H1 (cell line): ENCODE measurements at regions not wholly inside any gene's neighbourhood (a gene's known extent, or its start where the extent isn't known, plus 50 kb on each side); places are given as distances from the start of the nearest gene placed in this dataset.

ENCODE experiments used
- ASH2L ChIP-seq: fragments of 200-600, 300-600 bp; sonication (generic); IDR thresholded peaks from one replicate; pipeline ENCODE4 v1.7.1; 2017; ENCODE audit warnings: low read length
- BRCA1 ChIP-seq: IDR thresholded peaks from 2 replicates; pipeline ENCODE4 v1.6.1; 2012; ENCODE audit warnings: low read depth, low read length, improper control_type of control experiment
- CBX5 ChIP-seq: fragments of 300-800, 300-1000 bp; sonication (generic); IDR thresholded peaks from 2 replicates; pipeline ENCODE4 v1.7.1; 2016; ENCODE audit warnings: antibody characterized with exemption, low read length, low read depth
- HDAC6 ChIP-seq: IDR thresholded peaks from one replicate; pipeline ENCODE4 v1.7.1; 2012; ENCODE audit warnings: low read depth, mild to moderate bottlenecking, inconsistent platforms, low read length, moderate library complexity
- RAD21 ChIP-seq, 2 experiments: IDR thresholded peaks in 1 of 2; conservative IDR thresholded peaks in 1 of 2; 2 replicates each; pipeline ENCODE4 v1.6.1; 2011; ENCODE audit warnings: low read depth in 2 of 2, low read length in 2 of 2, improper control_type of control experiment in 1 of 2, inconsistent platforms in 1 of 2, mild to moderate bottlenecking in 1 of 2, moderate library complexity in 1 of 2
- RNF2 ChIP-seq: fragments of 200-900, 300-1000 bp; sonication (generic); IDR thresholded peaks from 2 replicates; pipeline ENCODE4 v1.7.1; 2016; ENCODE audit warnings: borderline replicate concordance, low read depth, mild to moderate bottlenecking, antibody characterized with exemption, low read length; ENCODE audit not compliant: poor library complexity, severe bottlenecking; ENCODE audit errors: missing control alignments
- SAP30 ChIP-seq: fragments of 300-600 bp; sonication (generic); IDR thresholded peaks from 2 replicates; pipeline ENCODE4 v1.7.1; 2012; ENCODE audit warnings: low read length, moderate library complexity, mild to moderate bottlenecking, inconsistent platforms; ENCODE audit not compliant: insufficient read depth, insufficient replicate concordance
- TF ChIP-seq, protein P1 (sequence below): fragments of 300-600 bp; sonication (generic); IDR thresholded peaks from 2 replicates; pipeline ENCODE4 v1.7.1; 2012; ENCODE audit warnings: low read length, moderate library complexity, mild to moderate bottlenecking, inconsistent platforms; ENCODE audit not compliant: insufficient replicate concordance

- TF ChIP-seq, protein P1, sequence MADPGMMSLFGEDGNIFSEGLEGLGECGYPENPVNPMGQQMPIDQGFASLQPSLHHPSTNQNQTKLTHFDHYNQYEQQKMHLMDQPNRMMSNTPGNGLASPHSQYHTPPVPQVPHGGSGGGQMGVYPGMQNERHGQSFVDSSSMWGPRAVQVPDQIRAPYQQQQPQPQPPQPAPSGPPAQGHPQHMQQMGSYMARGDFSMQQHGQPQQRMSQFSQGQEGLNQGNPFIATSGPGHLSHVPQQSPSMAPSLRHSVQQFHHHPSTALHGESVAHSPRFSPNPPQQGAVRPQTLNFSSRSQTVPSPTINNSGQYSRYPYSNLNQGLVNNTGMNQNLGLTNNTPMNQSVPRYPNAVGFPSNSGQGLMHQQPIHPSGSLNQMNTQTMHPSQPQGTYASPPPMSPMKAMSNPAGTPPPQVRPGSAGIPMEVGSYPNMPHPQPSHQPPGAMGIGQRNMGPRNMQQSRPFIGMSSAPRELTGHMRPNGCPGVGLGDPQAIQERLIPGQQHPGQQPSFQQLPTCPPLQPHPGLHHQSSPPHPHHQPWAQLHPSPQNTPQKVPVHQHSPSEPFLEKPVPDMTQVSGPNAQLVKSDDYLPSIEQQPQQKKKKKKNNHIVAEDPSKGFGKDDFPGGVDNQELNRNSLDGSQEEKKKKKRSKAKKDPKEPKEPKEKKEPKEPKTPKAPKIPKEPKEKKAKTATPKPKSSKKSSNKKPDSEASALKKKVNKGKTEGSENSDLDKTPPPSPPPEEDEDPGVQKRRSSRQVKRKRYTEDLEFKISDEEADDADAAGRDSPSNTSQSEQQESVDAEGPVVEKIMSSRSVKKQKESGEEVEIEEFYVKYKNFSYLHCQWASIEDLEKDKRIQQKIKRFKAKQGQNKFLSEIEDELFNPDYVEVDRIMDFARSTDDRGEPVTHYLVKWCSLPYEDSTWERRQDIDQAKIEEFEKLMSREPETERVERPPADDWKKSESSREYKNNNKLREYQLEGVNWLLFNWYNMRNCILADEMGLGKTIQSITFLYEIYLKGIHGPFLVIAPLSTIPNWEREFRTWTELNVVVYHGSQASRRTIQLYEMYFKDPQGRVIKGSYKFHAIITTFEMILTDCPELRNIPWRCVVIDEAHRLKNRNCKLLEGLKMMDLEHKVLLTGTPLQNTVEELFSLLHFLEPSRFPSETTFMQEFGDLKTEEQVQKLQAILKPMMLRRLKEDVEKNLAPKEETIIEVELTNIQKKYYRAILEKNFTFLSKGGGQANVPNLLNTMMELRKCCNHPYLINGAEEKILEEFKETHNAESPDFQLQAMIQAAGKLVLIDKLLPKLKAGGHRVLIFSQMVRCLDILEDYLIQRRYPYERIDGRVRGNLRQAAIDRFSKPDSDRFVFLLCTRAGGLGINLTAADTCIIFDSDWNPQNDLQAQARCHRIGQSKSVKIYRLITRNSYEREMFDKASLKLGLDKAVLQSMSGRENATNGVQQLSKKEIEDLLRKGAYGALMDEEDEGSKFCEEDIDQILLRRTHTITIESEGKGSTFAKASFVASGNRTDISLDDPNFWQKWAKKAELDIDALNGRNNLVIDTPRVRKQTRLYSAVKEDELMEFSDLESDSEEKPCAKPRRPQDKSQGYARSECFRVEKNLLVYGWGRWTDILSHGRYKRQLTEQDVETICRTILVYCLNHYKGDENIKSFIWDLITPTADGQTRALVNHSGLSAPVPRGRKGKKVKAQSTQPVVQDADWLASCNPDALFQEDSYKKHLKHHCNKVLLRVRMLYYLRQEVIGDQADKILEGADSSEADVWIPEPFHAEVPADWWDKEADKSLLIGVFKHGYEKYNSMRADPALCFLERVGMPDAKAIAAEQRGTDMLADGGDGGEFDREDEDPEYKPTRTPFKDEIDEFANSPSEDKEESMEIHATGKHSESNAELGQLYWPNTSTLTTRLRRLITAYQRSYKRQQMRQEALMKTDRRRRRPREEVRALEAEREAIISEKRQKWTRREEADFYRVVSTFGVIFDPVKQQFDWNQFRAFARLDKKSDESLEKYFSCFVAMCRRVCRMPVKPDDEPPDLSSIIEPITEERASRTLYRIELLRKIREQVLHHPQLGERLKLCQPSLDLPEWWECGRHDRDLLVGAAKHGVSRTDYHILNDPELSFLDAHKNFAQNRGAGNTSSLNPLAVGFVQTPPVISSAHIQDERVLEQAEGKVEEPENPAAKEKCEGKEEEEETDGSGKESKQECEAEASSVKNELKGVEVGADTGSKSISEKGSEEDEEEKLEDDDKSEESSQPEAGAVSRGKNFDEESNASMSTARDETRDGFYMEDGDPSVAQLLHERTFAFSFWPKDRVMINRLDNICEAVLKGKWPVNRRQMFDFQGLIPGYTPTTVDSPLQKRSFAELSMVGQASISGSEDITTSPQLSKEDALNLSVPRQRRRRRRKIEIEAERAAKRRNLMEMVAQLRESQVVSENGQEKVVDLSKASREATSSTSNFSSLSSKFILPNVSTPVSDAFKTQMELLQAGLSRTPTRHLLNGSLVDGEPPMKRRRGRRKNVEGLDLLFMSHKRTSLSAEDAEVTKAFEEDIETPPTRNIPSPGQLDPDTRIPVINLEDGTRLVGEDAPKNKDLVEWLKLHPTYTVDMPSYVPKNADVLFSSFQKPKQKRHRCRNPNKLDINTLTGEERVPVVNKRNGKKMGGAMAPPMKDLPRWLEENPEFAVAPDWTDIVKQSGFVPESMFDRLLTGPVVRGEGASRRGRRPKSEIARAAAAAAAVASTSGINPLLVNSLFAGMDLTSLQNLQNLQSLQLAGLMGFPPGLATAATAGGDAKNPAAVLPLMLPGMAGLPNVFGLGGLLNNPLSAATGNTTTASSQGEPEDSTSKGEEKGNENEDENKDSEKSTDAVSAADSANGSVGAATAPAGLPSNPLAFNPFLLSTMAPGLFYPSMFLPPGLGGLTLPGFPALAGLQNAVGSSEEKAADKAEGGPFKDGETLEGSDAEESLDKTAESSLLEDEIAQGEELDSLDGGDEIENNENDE = no peak
- no peak for TF ChIP-seq HDAC6
- TF ChIP-seq ASH2L = no peak
- no peak for TF ChIP-seq RAD21 (IDR thresholded peaks at IDR 0.05 in 1 of 2, conservative IDR thresholded peaks at IDR 0.05 in 1 of 2; ENCODE audit: low read depth in 2 of 2, low read length in 2 of 2)
- TF ChIP-seq SAP30 = no peak
- no peak for TF ChIP-seq BRCA1
- no peak for TF ChIP-seq RNF2
- TF ChIP-seq CBX5 = no peak
Observed at GRCh38 chr12:13839365-13840336, 141.8 kb downstream of the GRIN2B start (continued).
